ENCODE measurements at regions not wholly inside any gene's neighbourhood (a gene's known extent, or its start where the extent isn't known, plus 50 kb on each side); places are given as distances from the start of the nearest gene placed in this dataset.
"Not testable (repeated sequence)": the region's sequence is repeated elsewhere in the genome, so short reads cannot be mapped to it uniquely, and the experiment has no call there.

DNA sequence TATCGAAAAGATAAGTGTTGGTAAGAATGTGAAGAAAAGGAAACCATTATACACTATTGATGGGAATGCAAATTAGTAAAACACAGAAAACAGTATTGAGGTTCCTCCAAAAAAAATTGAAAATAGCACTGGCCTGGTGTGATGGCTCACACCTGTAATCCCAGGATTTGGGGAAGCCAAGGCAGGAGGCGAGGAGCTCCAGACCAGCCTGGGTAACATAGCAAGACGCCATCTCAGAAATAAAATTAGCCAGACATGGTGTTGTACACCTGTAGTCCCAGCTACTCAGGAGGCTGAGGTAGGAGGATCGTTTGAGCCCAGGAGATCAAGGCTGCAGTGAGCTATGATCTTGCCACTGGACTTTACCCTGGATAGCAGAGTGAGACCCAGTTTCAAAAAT lies 5303.4 kb upstream of the TPTE start:
- H3K4me1 ChIP-seq (ENCODE audit: control insufficient read depth in 1 of 2, insufficient read depth in 2 of 2, low read length in 2 of 2); DNase-seq; intact Hi-C loops (cut with DNase I): not testable (repeated sequence)

DNA sequence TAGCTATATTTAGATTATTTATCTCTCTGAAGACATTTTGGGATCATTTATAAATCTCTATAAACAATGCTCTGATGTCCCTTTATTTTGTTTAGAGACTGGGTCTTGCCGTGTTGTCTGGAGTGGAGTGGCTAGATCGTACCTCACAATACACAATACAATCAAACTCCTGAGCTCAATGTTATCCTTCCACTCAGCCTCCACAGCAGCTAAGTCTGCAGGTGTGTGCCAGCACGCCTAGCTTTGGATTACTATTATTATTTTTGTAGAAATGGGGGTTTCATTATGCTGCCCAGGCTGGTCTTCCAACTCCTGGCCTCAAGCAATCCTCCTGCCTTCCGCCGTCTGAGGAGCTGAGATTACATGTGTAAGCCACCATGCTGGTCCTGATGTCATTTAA lies 5301.4 kb upstream of the TPTE start:
- ATAC-seq (ENCODE audit: low FRiP score); H3K27me3 ChIP-seq (ENCODE audit: control insufficient read depth in 1 of 2, insufficient read depth in 2 of 2, low read length in 1 of 2); H3K27ac ChIP-seq (ENCODE audit: low read depth in 1 of 2, low read length in 2 of 2); H3K4me3 ChIP-seq (ENCODE audit: low read length in 2 of 2); intact Hi-C loops (cut with DNase I); DNase-seq; H3K36me3 ChIP-seq (ENCODE audit: control insufficient read depth in 1 of 2, insufficient read depth in 2 of 2, low read length in 1 of 2); H3K4me1 ChIP-seq (ENCODE audit: control insufficient read depth in 1 of 2, insufficient read depth in 2 of 2, low read length in 2 of 2); H3K9me3 ChIP-seq (ENCODE audit: control insufficient read depth, low read length): not testable (repeated sequence)
- WGBS, 2 donors: 33 to 41% methylated on average over 5 of the region's 5 CpGs

More for the DNA sequence above, 5303.4 kb upstream of the TPTE start:
- H3K9me3 ChIP-seq (ENCODE audit: control insufficient read depth, low read length); H3K27ac ChIP-seq (ENCODE audit: low read depth in 1 of 2, low read length in 2 of 2); H3K36me3 ChIP-seq (ENCODE audit: control insufficient read depth in 1 of 2, insufficient read depth in 2 of 2, low read length in 1 of 2); H3K4me3 ChIP-seq (ENCODE audit: low read length in 2 of 2); ATAC-seq (ENCODE audit: low FRiP score); H3K27me3 ChIP-seq (ENCODE audit: control insufficient read depth in 1 of 2, insufficient read depth in 2 of 2, low read length in 1 of 2): not testable (repeated sequence)
- WGBS, 2 donors: 29 to 36% methylated on average over 3 to 4 of the region's 4 CpGs

DNA sequence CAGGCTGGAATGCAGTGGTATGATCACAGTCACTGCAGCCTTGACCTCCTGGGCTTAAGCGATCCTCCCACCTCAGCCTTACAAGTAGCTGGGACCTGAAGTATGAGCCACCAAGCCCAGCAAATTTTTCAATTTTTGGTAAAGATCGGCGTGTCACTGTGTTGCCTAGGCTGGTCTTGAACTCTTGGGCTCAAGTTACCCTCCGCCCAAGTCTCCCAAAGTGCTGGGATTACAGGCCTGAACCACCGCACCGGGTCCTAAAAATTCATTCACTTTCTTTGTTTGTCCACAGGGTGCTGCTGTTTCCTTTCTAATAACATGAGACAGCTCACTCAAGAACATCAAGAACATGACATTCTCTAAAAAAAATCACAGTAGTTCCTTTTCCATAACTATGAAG lies 5300.9 kb upstream of the TPTE start:
- WGBS, 2 donors: 56 to 58% methylated on average over 6 of the region's 6 CpGs
- H3K9me3 ChIP-seq (ENCODE audit: control insufficient read depth, low read length); H3K36me3 ChIP-seq (ENCODE audit: control insufficient read depth in 1 of 2, insufficient read depth in 2 of 2, low read length in 1 of 2); H3K27ac ChIP-seq (ENCODE audit: low read depth in 1 of 2, low read length in 2 of 2); intact Hi-C loops (cut with DNase I); H3K4me1 ChIP-seq (ENCODE audit: control insufficient read depth in 1 of 2, insufficient read depth in 2 of 2, low read length in 2 of 2); H3K4me3 ChIP-seq (ENCODE audit: low read length in 2 of 2); ATAC-seq (ENCODE audit: low FRiP score); H3K27me3 ChIP-seq (ENCODE audit: control insufficient read depth in 1 of 2, insufficient read depth in 2 of 2, low read length in 1 of 2): not testable (repeated sequence)
- DNase-seq: peak in 1 of 2 donors; percentile 80

DNA sequence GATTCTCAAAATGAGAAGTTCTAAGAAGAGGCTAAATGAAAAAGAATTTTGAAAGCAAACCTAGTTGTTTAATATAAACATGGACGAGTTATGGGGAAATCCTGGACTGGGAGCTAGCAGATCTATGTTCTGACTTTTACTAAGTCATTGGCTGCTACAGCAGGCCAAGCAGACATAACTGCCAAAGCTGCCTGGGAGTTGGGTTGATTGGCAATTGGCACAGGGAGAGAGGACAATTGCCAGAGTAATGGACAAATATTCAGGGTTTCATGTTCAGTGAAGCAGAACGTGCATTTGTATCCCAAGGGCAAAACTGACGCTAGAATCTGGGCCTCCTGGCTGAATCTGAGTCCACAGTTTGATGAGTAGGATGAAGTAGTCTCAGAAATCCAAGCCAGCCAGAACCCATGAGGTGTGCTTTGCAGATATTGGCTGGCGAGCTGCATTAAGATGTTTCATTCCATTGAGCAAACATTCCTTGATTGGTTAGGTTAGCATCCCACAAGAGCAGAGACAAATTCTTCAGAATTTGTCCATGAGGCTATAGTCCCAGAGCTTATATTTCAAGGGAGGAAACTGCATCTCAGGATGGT lies 5299.8 kb upstream of the TPTE start:
- H3K27me3 ChIP-seq (ENCODE audit: control insufficient read depth in 1 of 2, insufficient read depth in 2 of 2, low read length in 1 of 2); intact Hi-C loops (cut with DNase I); DNase-seq; H3K4me3 ChIP-seq (ENCODE audit: low read length in 2 of 2); ATAC-seq (ENCODE audit: low FRiP score); H3K36me3 ChIP-seq (ENCODE audit: control insufficient read depth in 1 of 2, insufficient read depth in 2 of 2, low read length in 1 of 2); H3K27ac ChIP-seq (ENCODE audit: low read depth in 1 of 2, low read length in 2 of 2); H3K4me1 ChIP-seq (ENCODE audit: control insufficient read depth in 1 of 2, insufficient read depth in 2 of 2, low read length in 2 of 2); H3K9me3 ChIP-seq (ENCODE audit: control insufficient read depth, low read length): not testable (repeated sequence)
- 30 to 35% methylated on average over 4 of the region's 4 CpGs for WGBS, 2 donors

DNA sequence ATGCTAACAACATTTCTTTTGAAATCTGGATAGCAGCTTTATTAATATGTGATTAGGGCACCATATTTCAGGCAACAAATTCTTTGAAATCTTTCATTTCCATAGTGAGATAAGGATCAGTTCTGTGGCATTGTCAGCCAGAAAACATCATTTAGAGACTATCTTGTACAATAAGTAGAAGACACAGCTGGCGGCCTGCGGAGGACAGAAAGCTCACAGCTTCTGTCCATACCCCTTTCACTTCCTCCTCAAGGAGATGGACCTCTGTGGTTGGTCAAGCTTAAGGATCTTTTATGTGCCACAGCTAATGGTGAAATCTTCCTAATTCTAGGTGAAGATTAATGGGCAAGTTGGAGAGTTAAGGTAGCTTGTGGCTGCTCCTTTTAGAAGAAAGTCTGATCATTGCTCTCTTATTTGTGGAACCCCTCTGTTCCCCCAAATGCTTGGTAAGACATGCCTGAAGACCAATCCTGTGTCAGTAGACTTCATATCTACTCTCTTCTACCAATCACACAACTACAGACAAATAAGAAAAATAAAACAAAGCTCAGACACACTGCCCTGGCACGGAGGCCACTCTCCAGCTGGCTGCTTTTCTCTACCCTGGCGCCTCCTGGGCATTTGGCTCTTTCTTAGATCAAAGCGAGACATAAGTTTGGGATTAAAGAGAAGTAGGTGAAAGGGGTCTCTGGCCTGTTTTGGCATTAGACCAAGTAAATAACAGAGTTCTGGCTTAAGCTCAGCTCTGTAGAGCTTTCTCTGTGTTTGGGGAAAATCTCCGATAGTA lies 5298.2 kb upstream of the TPTE start:
- DNase-seq; H3K4me1 ChIP-seq (ENCODE audit: control insufficient read depth in 1 of 2, insufficient read depth in 2 of 2, low read length in 2 of 2); H3K27me3 ChIP-seq (ENCODE audit: control insufficient read depth in 1 of 2, insufficient read depth in 2 of 2, low read length in 1 of 2); H3K4me3 ChIP-seq (ENCODE audit: low read length in 2 of 2); intact Hi-C loops (cut with DNase I); H3K9me3 ChIP-seq (ENCODE audit: control insufficient read depth, low read length); H3K36me3 ChIP-seq (ENCODE audit: control insufficient read depth in 1 of 2, insufficient read depth in 2 of 2, low read length in 1 of 2); ATAC-seq (ENCODE audit: low FRiP score); H3K27ac ChIP-seq (ENCODE audit: low read depth in 1 of 2, low read length in 2 of 2): not testable (repeated sequence)
- 55 to 57% methylated on average over 6 of the region's 6 CpGs for WGBS, 2 donors

DNA sequence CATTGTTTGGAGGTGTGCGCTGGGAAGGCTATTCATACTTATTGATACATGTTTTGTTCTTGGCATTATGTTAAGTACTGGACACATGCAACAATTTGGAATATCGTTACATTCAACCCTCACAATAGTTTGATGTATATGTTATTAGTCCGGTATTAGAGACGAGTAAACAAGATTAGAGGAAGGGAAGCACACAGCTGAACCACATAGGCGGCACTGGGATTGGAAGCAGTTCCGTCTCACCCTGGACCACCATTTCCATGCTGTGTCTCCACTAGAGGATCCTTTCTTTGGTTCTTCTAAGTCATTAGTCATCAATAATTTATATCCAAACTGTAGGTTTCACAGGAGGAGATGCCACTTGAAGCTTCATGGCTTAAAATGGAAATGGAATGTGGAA lies 5297.2 kb upstream of the TPTE start:
- H3K27ac ChIP-seq (ENCODE audit: low read depth in 1 of 2, low read length in 2 of 2); ATAC-seq (ENCODE audit: low FRiP score); H3K36me3 ChIP-seq (ENCODE audit: control insufficient read depth in 1 of 2, insufficient read depth in 2 of 2, low read length in 1 of 2); H3K4me1 ChIP-seq (ENCODE audit: control insufficient read depth in 1 of 2, insufficient read depth in 2 of 2, low read length in 2 of 2); H3K9me3 ChIP-seq (ENCODE audit: control insufficient read depth, low read length); H3K27me3 ChIP-seq (ENCODE audit: control insufficient read depth in 1 of 2, insufficient read depth in 2 of 2, low read length in 1 of 2); intact Hi-C loops (cut with DNase I); DNase-seq; H3K4me3 ChIP-seq (ENCODE audit: low read length in 2 of 2): not testable (repeated sequence)
- 65 to 67% methylated on average over 6 of the region's 6 CpGs for WGBS, 2 donors

DNA sequence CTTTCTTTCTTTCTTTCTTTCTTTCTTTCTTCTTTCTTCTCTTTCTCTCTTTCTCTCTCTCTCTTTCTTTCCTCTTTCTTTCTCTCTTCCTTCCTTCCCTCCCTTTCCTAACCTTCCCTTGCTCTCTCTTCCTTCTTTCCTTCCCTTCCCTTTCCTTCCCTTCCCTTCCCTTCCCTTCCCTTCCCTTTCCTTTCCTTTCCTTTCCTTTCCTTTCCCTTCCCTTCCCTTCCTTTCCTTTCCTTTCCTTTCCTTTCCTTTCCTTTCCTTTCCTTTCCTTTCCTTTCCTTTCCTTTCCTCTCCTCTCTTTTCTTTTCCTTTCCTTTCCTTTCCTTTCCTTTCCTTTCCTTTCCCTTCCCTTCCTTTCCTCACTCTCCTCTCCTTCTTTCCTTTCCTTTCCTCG lies 5294.1 kb upstream of the TPTE start:
- H3K9me3 ChIP-seq (ENCODE audit: control insufficient read depth, low read length); H3K4me1 ChIP-seq (ENCODE audit: control insufficient read depth in 1 of 2, insufficient read depth in 2 of 2, low read length in 2 of 2); ATAC-seq (ENCODE audit: low FRiP score); intact Hi-C loops (cut with DNase I); DNase-seq; H3K4me3 ChIP-seq (ENCODE audit: low read length in 2 of 2); H3K36me3 ChIP-seq (ENCODE audit: control insufficient read depth in 1 of 2, insufficient read depth in 2 of 2, low read length in 1 of 2); H3K27me3 ChIP-seq (ENCODE audit: control insufficient read depth in 1 of 2, insufficient read depth in 2 of 2, low read length in 1 of 2); H3K27ac ChIP-seq (ENCODE audit: low read depth in 1 of 2, low read length in 2 of 2): not testable (repeated sequence)
- 17 to 27% methylated on average over 1 of the region's 1 CpG for WGBS, 2 donors

DNA sequence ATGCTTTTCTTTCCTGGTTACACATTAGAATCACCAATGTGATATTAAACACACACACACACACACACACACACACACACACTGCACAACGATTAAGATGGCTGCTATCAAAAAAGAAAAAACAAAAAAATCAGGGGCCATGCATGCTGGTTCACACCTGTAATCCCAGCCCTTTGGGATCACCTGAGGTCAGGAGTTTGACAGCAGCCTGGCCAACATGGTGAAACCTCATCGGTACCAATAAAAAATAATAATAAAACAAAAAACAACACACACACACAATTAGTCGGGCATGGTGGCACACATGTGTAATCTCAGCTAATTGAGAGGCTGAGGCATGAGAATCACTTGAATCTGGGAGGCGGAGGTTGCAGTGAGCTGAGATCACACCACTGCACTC lies 5290.8 kb upstream of the TPTE start:
- H3K4me3 ChIP-seq (ENCODE audit: low read length in 2 of 2); intact Hi-C loops (cut with DNase I); H3K36me3 ChIP-seq (ENCODE audit: control insufficient read depth in 1 of 2, insufficient read depth in 2 of 2, low read length in 1 of 2); H3K4me1 ChIP-seq (ENCODE audit: control insufficient read depth in 1 of 2, insufficient read depth in 2 of 2, low read length in 2 of 2); H3K9me3 ChIP-seq (ENCODE audit: control insufficient read depth, low read length); DNase-seq; H3K27ac ChIP-seq (ENCODE audit: low read depth in 1 of 2, low read length in 2 of 2); H3K27me3 ChIP-seq (ENCODE audit: control insufficient read depth in 1 of 2, insufficient read depth in 2 of 2, low read length in 1 of 2): not testable (repeated sequence)
- WGBS, 2 donors: 71 to 77% methylated on average over 4 of the region's 4 CpGs
- peak; percentile 62 for ATAC-seq (ENCODE audit: low FRiP score)

DNA sequence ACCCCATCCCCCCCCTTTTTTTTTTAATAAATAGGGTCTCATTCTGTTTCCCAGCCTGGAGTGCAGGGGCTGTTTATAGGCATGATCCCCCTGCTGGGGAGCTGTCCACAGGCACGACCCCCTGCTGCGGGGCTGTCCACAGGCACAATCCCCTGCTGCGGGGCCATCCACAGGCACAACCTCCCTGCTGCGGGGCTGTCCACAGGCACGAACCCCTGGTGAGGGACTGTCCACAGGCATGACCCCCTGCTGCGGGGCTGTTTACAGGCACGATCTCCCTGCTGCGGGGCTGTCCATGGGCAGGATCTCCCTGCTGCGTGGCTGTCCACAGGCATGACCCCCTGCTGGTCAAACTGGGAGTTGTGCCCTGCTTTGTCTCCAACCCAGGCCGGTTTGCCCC lies 5290.1 kb upstream of the TPTE start:
- ATAC-seq (ENCODE audit: low FRiP score): peak; percentile 62
- intact Hi-C loops (cut with DNase I): not testable (repeated sequence)

More for the DNA sequence above, 5290.1 kb upstream of the TPTE start:
- not testable (repeated sequence) for H3K27ac ChIP-seq (ENCODE audit: low read depth in 1 of 2, low read length in 2 of 2); H3K36me3 ChIP-seq (ENCODE audit: control insufficient read depth in 1 of 2, insufficient read depth in 2 of 2, low read length in 1 of 2); H3K4me1 ChIP-seq (ENCODE audit: control insufficient read depth in 1 of 2, insufficient read depth in 2 of 2, low read length in 2 of 2); H3K4me3 ChIP-seq (ENCODE audit: low read length in 2 of 2); H3K9me3 ChIP-seq (ENCODE audit: control insufficient read depth, low read length); DNase-seq; H3K27me3 ChIP-seq (ENCODE audit: control insufficient read depth in 1 of 2, insufficient read depth in 2 of 2, low read length in 1 of 2)
- 66 to 72% methylated on average over 9 to 10 of the region's 10 CpGs for WGBS, 2 donors
